ENCODE measurements at regions not wholly inside any gene's neighbourhood (a gene's known extent, or its start where the extent isn't known, plus 50 kb on each side); places are given as distances from the start of the nearest gene placed in this dataset.

- Histone ChIP-seq H3K4me3 (ENCODE audit: low read depth in 1 of 3, low read length in 3 of 3) (no peak overlapping the region), H3K4me1 (ENCODE audit: control insufficient read depth in 4 of 4, insufficient read depth in 4 of 4, low read length in 3 of 4) (no peaks in the 10 kb centered on the region), H3K27ac (ENCODE audit: low read depth in 1 of 2, low read length in 2 of 2) (no peak overlapping the region), H3K9me3 (ENCODE audit: control insufficient read depth in 4 of 4, low read length in 3 of 4) (no peaks in the 10 kb centered on the region), H3K27me3 (ENCODE audit: control insufficient read depth in 4 of 4, insufficient read depth in 4 of 4, low read length in 3 of 4) (peaks cover 0 to 2% (median 0%) of the 10 kb centered on the region in 4 donors), H3K36me3 (ENCODE audit: control insufficient read depth in 4 of 4, insufficient read depth in 3 of 4, low read depth in 1 of 4, low read length in 3 of 4) (no peaks in the 10 kb centered on the region), H3K9ac (ENCODE audit: low read depth in 1 of 2, low read length in 2 of 2) (no peak overlapping the region)
- TF ChIP-seq RXRA (IDR thresholded peaks at IDR 0.05) = no peak
- no peak for TF ChIP-seq RAD21 (IDR thresholded peaks at IDR 0.05)
- TF ChIP-seq FOXA2 (IDR thresholded peaks at IDR 0.05) = no peak
- no peak for TF ChIP-seq FOXA1 (IDR thresholded peaks at IDR 0.05)
- TF ChIP-seq EGR1 (IDR thresholded peaks at IDR 0.05; ENCODE audit: low read depth in 2 of 2) = no peak
- TF ChIP-seq MAX (IDR thresholded peaks at IDR 0.05) = no peak
- TF ChIP-seq REST (IDR thresholded peaks at IDR 0.05) = no peak
- no peak for TF ChIP-seq NR2F2 (IDR thresholded peaks at IDR 0.05)
- no peak for TF ChIP-seq YY1 (IDR thresholded peaks at IDR 0.05)
- no peak for TF ChIP-seq JUND (IDR thresholded peaks at IDR 0.05)
- TF ChIP-seq ZBTB33 (IDR thresholded peaks at IDR 0.05) = no peak
- no peak for TF ChIP-seq HNF4A (conservative IDR thresholded peaks at IDR 0.05)
- TF ChIP-seq GABPA (IDR thresholded peaks at IDR 0.05 in 1 of 2, conservative IDR thresholded peaks at IDR 0.05 in 1 of 2) = no peak
- no peak for TF ChIP-seq ATF3 (IDR thresholded peaks at IDR 0.05)
- no peak for TF ChIP-seq TAF1 (conservative IDR thresholded peaks at IDR 0.05)
- no peak for TF ChIP-seq HNF4G (IDR thresholded peaks at IDR 0.05)
- 87% methylated on average over 3 of the region's 3 CpGs for WGBS
- DNase-seq (ENCODE audit: low spot score) = no peak
These were observed 62.9 kb downstream of the KCNE4 start for GRCh38 chr2:223114917-223115316.

- Histone ChIP-seq H3K4me1 (ENCODE audit: control insufficient read depth in 4 of 4, insufficient read depth in 4 of 4, low read length in 3 of 4) (no peaks in the 10 kb centered on the region), H3K27ac (ENCODE audit: low read depth in 1 of 2, low read length in 2 of 2) (no peak overlapping the region), H3K9me3 (ENCODE audit: control insufficient read depth in 4 of 4, low read length in 3 of 4) (no peaks in the 10 kb centered on the region), H3K36me3 (ENCODE audit: control insufficient read depth in 4 of 4, insufficient read depth in 3 of 4, low read depth in 1 of 4, low read length in 3 of 4) (no peaks in the 10 kb centered on the region), H3K27me3 (ENCODE audit: control insufficient read depth in 4 of 4, insufficient read depth in 4 of 4, low read length in 3 of 4) (peaks cover 0 to 2% (median 0%) of the 10 kb centered on the region in 4 donors), H3K4me3 (ENCODE audit: low read depth in 1 of 3, low read length in 3 of 3) (no peak overlapping the region), H3K9ac (ENCODE audit: low read depth in 1 of 2, low read length in 2 of 2) (no peak overlapping the region)
- no peak for DNase-seq (ENCODE audit: low spot score)
- WGBS = 81% methylated on average over 4 of the region's 4 CpGs
- TF ChIP-seq CTCF (IDR thresholded peaks at IDR 0.05; ENCODE audit: low read depth, low read length, missing input control) (no peak), HNF4G (IDR thresholded peaks at IDR 0.05) (no peak), NR2F2 (IDR thresholded peaks at IDR 0.05) (no peak), HNF4A (conservative IDR thresholded peaks at IDR 0.05) (no peak), ATF3 (IDR thresholded peaks at IDR 0.05) (no peak), REST (IDR thresholded peaks at IDR 0.05) (no peak), RXRA (IDR thresholded peaks at IDR 0.05) (no peak), ZBTB33 (IDR thresholded peaks at IDR 0.05) (no peak), RAD21 (IDR thresholded peaks at IDR 0.05) (no peak), JUND (IDR thresholded peaks at IDR 0.05) (no peak), GABPA (IDR thresholded peaks at IDR 0.05 in 1 of 2, conservative IDR thresholded peaks at IDR 0.05 in 1 of 2) (no peak)
These were observed 65.5 kb downstream of the KCNE4 start for GRCh38 chr2:223117533-223117932.

Data from liver (tissue), 8 donors.